Right atrium auricular region (tissue), 2 donors: ENCODE measurements at regions not wholly inside any gene's neighbourhood (a gene's known extent, or its start where the extent isn't known, plus 50 kb on each side); places are given as distances from the start of the nearest gene placed in this dataset.

Source experiments
- DNase-seq: peaks from one replicate; pipeline ENCODE4 v3.0.0-alpha.2; 2019; ENCODE audit warnings: low spot score
- H3K27ac ChIP-seq, 2 donors: fragments of 200-600 bp; sonication (generic); 1 replicate in 1 of 2; 2 replicates in 1 of 2; pipeline ENCODE4 v1.5.1; 2016 to 2019
- H3K27me3 ChIP-seq, 2 donors: fragments of 200-600 bp; sonication (generic); one replicate each; pipeline versions ENCODE4 v1.5.1 to v1.6.0; 2017 to 2019
- H3K36me3 ChIP-seq: fragments of 200-600 bp; sonication (generic); one replicate; pipeline ENCODE4 v1.5.1; 2016
- H3K4me1 ChIP-seq, 2 donors: fragments of 200-600 bp; sonication (generic); one replicate each; pipeline versions ENCODE4 v1.5.1 to v1.6.0; 2017 to 2019
- H3K4me3 ChIP-seq, 2 donors: fragments of 200-600 bp; sonication (generic); 1 replicate in 1 of 2; 2 replicates in 1 of 2; pipeline ENCODE4 v1.5.1; 2017 to 2019; ENCODE audit warnings: mild to moderate bottlenecking in 1 of 2, moderate library complexity in 1 of 2
- H3K9me3 ChIP-seq, 2 donors: fragments of 200-600 bp; sonication (generic); one replicate each; pipeline ENCODE4 v1.5.1; 2019
- CTCF ChIP-seq, 2 donors: fragments of 200-600 bp; sonication (generic); IDR thresholded peaks; one replicate each; pipeline ENCODE4 v1.5.1; 2019; ENCODE audit warnings: antibody characterized with exemption in 2 of 2

- Histone ChIP-seq H3K27ac (no peak overlapping the region), H3K27me3 (no peaks in the 10 kb centered on the region), H3K9me3 (no peaks in the 10 kb centered on the region), H3K4me3 (no peak overlapping the region), H3K4me1 (no peaks in the 10 kb centered on the region), H3K36me3 (no peaks in the 10 kb centered on the region)
- no peak for TF ChIP-seq CTCF (IDR thresholded peaks at IDR 0.05)
- no peak for DNase-seq
These were observed 258.1 kb upstream of the EPHA7 start for GRCh38 chr6:93677264-93677965.

GRCh38 chr6:93676581-93676980 is 257.2 kb upstream of the EPHA7 start:
- no peak for DNase-seq
- Histone ChIP-seq H3K4me3 (no peak overlapping the region), H3K36me3 (no peaks in the 10 kb centered on the region), H3K9me3 (no peaks in the 10 kb centered on the region), H3K4me1 (no peaks in the 10 kb centered on the region), H3K27me3 (no peaks in the 10 kb centered on the region), H3K27ac (no peak overlapping the region)
- TF ChIP-seq CTCF (IDR thresholded peaks at IDR 0.05) = no peak

GRCh38 chr6:93675856-93676417 is 256.6 kb upstream of the EPHA7 start:
- Histone ChIP-seq H3K9me3 (no peaks in the 10 kb centered on the region), H3K4me1 (no peaks in the 10 kb centered on the region), H3K36me3 (no peaks in the 10 kb centered on the region), H3K4me3 (no peak overlapping the region), H3K27me3 (no peaks in the 10 kb centered on the region), H3K27ac (no peak overlapping the region)
- no peak for DNase-seq
- no peak for TF ChIP-seq CTCF (IDR thresholded peaks at IDR 0.05)

- no peaks in the 10 kb centered on the region for H3K36me3 ChIP-seq
These were observed 243.8 kb upstream of the EPHA7 start for GRCh38 chr6:93663111-93663510.

GRCh38 chr6:93654548-93654947 is 235.2 kb upstream of the EPHA7 start:
- no peak overlapping the region for H3K27ac ChIP-seq
- no peak for TF ChIP-seq CTCF (IDR thresholded peaks at IDR 0.05)
- no peaks in the 10 kb centered on the region for H3K27me3 ChIP-seq
- H3K4me1 ChIP-seq = no peaks in the 10 kb centered on the region
- no peaks in the 10 kb centered on the region for H3K9me3 ChIP-seq
- H3K36me3 ChIP-seq = no peaks in the 10 kb centered on the region
- no peak overlapping the region for H3K4me3 ChIP-seq
- no peak for DNase-seq

More at GRCh38 chr6:93663111-93663510, 243.8 kb upstream of the EPHA7 start:
- DNase-seq = no peak
- Histone ChIP-seq H3K4me1 (no peaks in the 10 kb centered on the region), H3K27ac (no peak overlapping the region), H3K4me3 (no peak overlapping the region), H3K27me3 (no peaks in the 10 kb centered on the region), H3K9me3 (no peaks in the 10 kb centered on the region)
- no peak for TF ChIP-seq CTCF (IDR thresholded peaks at IDR 0.05)

GRCh38 chr6:93644611-93645010 is 225.3 kb upstream of the EPHA7 start:
- H3K9me3 ChIP-seq = peaks cover 0 to 5% of the 10 kb centered on the region in 2 donors
- no peak for TF ChIP-seq CTCF (IDR thresholded peaks at IDR 0.05)
- H3K4me3 ChIP-seq = no peak overlapping the region

More at GRCh38 chr6:93644611-93645010, 225.3 kb upstream of the EPHA7 start:
- Histone ChIP-seq H3K27me3 (no peaks in the 10 kb centered on the region), H3K27ac (no peak overlapping the region), H3K4me1 (no peaks in the 10 kb centered on the region), H3K36me3 (no peaks in the 10 kb centered on the region)
- DNase-seq = no peak
